ENCODE measurements at regions not wholly inside any gene's neighbourhood (a gene's known extent, or its start where the extent isn't known, plus 50 kb on each side); places are given as distances from the start of the nearest gene placed in this dataset.

DNA sequence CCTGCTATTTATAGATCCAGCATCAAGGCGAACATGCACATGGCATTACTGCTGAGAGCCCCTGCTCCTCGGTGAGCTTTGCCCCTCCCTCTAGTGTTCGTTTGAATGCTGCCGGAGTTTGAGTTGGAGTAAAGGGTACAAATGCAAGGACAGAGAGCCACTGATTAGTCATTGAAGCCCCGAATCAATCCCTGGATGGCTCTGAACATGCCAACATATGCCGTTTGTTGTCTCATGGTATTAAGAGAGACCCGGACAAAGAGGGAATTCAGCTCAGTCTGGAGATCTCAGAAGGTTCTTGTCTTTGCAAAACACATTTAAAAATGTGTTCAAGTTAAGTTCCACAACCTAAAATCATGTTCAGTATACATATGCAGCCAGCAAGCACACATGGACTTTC, 789.2 kb upstream of the NR2F2 start:
- DNase-seq, result no peak

GRCh38 chr15:95549168-95549738, 781.2 kb upstream of the NR2F2 start:
- DNase-seq, result no peak

DNA sequence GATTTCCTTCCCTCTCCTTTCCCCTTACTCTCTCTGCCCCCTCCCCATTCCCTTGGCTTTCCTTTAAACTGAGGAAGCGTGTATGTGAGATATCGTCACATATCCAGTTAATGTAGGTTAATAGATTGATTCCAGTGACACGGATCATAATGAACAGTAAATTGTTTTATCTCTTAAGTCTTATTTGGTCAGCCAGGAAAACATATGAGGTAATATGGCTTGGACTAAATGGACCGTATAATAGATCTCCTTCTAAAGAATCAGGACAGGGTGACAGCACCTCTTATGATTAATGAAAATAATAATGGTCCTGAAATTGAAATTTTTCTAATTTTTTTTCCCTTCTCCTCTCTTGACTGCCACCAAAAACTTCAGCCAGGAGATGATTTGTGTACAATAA, 779.8 kb upstream of the NR2F2 start:
- DNase-seq, result no peak

DNA sequence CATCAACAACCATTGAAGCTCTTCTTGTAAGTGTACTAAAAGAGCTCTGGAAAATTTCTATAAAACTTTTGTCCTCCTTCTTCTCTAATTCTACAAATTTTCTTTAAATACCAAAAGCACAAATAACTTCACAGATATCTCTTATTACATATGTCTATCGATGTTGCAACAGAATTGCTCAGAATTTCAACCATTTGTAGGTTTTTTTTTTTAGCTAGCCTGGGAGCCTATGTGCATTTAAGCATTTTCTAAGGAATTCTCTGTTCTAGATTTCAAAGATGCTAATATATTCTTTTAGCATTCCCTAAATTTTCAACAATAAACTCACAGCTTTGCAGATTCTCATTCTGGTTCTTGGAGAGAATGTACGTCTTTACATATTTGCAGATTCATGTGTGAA, 774.3 kb upstream of the NR2F2 start:
- DNase-seq, result no peak

GRCh38 chr15:95556866-95557225, 773.7 kb upstream of the NR2F2 start:
- no peak for DNase-seq

GRCh38 chr15:95557226-95558046, 773.1 kb upstream of the NR2F2 start:
- DNase-seq, result no peak

DNA sequence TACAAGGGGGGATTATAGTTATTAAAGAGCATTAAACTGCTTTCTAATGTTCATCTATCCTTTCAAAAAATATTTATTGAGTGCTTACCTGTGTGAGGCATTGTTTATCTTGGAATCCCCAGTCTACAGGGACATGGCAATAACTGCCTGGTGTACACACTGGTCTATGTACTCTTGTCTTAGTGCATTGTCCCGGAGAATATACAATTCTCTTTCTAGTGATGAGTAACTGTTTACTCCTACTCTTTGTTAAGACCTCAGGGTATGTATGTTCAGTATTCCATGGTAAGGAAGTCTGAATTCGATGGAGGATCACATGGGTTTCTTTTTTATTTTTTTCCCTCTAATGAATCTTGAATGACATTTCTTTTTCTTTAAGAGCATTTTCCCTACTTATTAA, 772.4 kb upstream of the NR2F2 start:
- DNase-seq, result no peak

DNA sequence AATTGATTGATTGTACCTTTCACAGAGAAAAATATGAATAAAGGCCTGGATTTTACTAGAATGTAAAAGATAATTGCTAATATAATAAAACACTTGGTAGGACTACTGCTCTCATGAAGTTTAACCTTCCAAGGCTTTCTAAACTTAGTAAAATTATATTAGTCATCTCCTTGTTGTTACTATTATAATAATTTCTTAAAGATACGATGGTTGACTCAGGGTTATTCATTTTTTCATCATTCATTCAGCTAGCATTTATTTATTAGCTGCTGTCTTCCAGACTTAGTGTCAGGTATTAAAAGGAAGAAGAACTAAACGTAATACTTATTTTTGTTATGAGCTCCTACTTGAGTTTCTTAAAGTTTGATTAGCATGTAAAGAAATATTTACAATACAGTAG, 771.6 kb upstream of the NR2F2 start:
- DNase-seq, result no peak

GRCh38 chr15:95559875-95560394, 770.6 kb upstream of the NR2F2 start:
- DNase-seq, result no peak

DNA sequence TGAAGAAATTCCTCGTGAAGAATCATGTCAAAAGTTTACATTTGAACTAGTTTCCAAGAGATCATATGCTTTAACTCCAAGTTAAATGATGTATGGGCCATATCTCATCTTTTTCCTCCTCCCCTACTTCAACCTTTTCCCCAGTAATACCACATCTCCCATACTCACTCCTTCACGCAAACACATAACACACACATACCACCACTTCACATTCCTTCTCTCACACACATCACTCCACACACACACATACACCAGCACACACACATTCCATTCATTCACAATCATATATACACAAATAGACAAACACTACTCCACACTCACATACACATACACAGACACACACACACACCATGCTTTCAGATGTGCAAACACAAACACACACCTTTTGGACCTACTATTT, 769.0 kb upstream of the NR2F2 start:
- DNase-seq, result no peak

- no peak for DNase-seq
Measured at GRCh38 chr15:95563634-95564033, 766.9 kb upstream of the NR2F2 start.

DNA sequence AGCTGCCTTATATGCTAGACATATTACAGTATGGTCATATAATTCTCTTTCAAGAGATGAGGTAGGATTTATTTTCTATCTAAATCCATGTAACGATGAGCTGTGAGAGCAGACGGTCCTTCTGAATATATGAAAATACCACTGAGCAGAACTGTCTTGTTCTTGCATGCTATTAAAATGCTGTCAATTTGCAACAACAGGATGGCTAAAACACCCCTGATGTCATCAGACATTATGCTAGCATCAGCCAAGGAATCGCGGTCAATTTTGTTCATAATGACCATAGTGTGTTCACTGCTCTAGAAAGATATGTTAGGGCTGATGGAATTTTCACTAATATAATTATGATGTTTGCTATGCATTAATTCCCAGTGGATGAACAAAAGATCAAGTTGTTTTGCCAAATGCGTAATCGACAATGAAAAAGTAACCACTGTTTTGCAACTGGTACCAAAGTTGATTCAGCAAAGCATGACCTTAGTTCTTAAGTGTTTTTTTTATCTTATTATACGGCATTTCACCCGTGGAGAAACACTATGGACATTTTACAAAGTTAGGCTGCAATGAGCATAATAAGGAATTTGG, 765.4 kb upstream of the NR2F2 start:
- DNase-seq, result no peak

GRCh38 chr15:95565690-95566089, 764.8 kb upstream of the NR2F2 start:
- no peak for DNase-seq

DNA sequence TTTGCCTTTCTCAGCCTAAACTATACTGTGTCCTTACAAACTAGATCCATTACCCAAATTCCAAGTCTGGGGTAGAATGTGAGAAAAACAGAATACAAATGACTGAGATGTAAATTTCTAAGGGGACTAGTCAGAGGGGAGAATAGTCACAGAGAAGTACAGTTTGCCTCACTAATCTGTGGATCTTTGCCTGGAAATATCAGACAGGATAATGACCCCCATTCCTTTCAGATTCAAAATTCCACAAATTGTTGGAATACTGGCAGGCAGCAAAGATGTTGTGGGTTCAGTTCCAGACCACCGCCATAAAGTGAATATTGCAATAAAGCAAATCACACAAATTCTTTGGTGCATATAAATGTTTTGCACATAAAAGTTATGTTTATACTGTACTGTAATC, 762.8 kb upstream of the NR2F2 start:
- DNase-seq, result no peak

DNA sequence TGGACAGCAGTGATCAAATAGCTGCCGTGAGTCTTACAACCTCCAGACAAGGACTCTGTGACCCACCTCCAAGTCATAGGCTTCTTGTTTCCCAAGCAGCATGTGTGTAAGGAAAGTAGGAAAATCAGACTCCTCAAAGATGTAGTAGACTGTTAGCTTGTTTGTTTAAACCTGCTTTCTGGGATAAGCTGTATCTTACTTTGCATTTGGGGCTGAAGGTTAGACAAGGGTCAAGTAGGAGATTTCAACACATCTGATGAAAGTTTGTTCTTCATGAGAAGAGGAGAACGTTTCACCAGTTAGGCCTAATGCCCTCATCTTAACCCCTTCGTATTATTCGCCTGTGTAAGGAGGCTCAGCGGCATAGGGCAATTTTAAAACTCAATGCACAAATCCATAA, 756.4 kb upstream of the NR2F2 start:
- DNase-seq, result no peak

DNA sequence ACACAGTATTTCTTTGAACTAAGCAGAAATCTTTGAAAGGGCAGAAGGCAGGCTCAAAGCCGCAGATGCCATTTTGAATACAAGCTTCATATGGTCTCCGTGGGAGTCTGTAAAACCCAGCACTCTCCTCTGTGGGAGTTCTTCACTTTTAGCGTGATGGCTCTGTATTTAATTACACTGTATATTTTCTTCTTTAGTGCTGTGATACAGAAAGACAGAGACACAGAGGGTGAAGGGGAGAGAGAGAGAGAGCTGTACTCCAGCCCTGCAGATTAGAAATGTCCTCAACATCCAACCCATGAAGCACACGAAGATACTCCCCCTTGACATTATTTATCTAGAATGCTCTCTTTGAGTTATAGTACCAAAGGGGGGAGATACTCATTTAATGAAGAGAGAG, 752.6 kb upstream of the NR2F2 start:
- no peak for DNase-seq

- DNase-seq, result no peak
Measured at GRCh38 chr15:95580121-95580520, 750.4 kb upstream of the NR2F2 start.

DNA sequence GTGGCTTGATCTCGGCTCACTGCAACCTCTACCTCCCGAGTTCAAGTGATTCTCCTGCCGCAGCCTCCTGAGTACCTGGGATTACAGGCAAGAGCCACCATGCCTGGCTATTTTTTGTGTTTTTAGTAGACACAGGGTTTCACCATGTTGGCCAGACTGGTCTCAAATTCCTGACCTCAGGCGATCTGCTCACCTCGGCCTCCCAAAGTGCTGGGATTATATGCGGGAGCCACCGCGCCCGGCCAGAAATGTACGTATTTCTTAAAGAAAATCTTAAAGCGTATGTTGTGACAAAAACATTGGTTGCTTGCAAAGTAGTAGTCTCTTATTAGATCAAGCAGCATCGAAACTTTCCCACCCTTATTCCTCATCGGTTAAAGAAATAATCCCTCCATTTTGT, 748.9 kb upstream of the NR2F2 start:
- DNase-seq, result no peak

DNA sequence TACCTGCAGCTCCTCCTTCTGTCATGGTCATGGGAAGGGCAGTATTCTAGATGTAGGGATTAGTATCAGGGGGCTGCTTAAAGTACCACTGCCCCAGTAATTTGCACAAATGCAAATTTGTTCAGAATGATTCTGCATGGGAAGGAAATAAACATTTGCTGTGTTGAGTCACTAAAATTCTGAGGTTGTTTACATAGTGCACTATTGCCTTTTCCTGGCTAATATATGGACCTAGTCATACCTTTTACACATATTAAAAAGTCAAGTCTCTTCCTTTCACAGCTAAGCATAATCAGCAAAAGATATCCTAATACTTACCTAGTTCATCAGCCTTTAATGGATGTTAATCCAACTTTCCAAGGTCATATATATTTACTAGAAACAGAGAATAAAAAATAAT, 746.4 kb upstream of the NR2F2 start:
- DNase-seq, result no peak

DNA sequence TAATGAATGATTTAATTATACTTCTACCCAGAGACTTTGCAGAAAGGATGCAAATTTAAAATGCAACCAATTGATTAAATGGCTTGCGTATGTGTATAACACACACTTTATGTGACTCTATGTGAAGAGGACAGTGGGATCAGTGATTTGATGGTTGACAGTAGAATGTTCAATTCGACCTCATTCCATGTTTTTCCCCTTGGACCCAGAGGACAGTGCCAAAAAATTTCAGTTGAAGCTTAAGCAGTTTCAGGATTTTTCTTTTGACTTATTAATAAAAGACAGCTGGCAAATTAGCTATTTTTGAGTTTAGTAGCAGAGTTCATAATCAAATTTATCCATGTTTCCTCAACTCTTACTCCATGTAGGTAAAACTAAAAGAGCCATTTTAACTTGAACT, 742.4 kb upstream of the NR2F2 start:
- DNase-seq, result no peak

DNA sequence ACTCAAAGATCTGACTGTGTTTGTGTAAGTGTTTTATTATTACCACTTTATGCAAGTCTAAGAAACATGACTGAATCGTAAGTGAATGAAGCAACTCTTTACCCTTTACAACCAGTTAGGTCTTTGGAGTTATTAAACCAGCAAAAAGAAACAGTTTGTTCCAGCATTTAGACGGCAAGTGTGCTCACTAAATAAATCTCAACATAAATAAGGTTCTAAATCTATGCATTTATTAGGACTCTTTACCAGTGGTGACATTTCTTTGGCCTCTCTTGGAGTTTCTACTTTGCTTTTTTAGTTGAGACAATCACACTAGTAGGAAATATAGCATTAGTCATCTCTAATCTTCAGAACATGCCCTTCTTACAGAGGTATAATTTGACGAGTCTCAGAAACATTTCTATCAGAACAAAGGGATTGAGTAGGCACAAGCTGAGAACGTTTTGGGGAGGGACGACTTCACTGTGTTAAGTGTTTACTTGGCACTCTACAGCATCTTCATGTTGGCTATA, 739.9 kb upstream of the NR2F2 start:
- DNase-seq, result no peak

DNA sequence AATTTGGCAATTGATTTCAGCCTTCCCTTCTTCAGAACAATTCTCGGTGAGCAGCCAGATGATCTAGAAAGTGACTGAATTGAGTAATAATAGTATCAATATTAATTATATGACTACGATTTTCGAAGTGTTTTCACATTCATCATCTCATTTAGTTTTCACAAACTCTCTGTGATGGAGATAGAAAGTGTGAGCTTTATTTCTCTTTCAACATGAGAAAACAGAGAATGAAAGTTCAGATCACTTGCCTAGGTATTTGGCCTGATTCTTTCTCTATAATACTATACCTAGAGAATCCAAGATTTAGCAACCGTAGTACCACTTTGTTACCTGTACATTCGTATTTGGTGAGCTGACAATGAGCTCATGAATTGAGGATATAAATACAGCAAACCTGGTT, 739.2 kb upstream of the NR2F2 start:
- DNase-seq, result no peak

GRCh38 chr15:95591886-95592285, 738.6 kb upstream of the NR2F2 start:
- DNase-seq, result no peak

DNA sequence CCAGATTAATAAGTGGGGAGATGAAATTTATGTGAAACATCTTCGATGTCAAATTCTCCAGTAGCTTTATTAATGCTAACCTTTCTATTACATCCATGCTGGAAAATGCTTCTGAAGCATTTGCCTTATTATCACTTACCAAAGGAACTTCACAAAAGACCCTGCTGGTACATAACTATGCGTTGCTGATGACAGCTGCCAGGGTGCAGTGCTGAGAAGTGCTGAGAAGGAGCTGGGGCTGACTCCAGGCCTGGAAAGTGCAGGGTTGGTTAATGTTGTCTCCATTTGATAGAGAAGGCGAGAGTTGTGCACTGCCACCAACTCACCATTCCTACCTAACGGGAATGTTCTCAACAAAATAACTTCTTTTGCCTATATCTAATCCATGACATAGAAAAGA, 736.0 kb upstream of the NR2F2 start:
- no peak for DNase-seq

Measured in NCI-H2171 (cell line).